Breast epithelium (tissue), 3 donors: ENCODE measurements at regions not wholly inside any gene's neighbourhood (a gene's known extent, or its start where the extent isn't known, plus 50 kb on each side); places are given as distances from the start of the nearest gene placed in this dataset.

Source experiments
- POLR2A ChIP-seq: fragments of 450-650 bp; IDR thresholded peaks from one replicate; pipeline ENCODE4 v1.6.1; 2016; ENCODE audit warnings: antibody characterized with exemption, mild to moderate bottlenecking, moderate library complexity
- POLR2AphosphoS5 ChIP-seq, 3 donors: sonication (generic); formaldehyde crosslinking; IDR thresholded peaks; one replicate each; pipeline ENCODE4 v1.6.1; 2017; ENCODE audit warnings: antibody characterized with exemption in 3 of 3
- TF ChIP-seq, protein P1 (sequence below), 3 donors: fragments of 450-650 bp; IDR thresholded peaks; one replicate each; pipeline ENCODE4 v1.5.1; 2016 to 2017; ENCODE audit warnings: antibody characterized with exemption in 3 of 3, mild to moderate bottlenecking in 3 of 3, moderate library complexity in 3 of 3

DNA sequence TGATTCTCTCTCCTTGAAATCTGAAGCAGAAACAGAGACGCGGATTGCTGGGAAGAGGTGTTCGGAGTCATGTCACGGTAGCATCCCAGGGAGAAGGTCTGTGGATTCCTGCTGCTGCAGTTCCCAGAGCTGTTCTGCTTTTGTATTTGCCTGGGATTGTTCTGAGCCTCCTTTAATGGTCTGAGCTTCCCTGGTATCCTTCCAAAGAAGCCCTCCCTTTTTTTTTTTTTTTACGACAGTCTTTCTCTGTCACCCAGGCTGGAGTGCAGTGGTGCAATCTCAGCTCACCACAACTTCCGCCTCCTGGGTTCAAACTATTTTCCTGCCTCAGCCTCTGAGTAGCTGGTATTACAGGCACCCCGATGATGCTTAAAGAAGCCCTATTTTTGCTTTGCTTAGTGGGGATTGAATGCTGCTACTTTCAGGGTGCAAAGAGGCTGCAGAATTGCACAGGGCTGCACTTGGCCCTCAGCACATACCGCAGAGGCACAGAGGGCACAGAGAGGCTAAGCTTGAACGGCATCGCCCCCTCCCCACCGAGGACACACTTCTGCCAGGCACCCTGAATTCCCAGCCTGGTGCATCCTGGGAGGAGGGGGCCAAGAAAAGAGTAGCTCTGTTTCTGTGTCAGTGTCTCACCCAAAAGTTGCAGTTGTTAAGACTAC is 208.6 kb upstream of the GALNT17 start:
- TF ChIP-seq POLR2AphosphoS5 (IDR thresholded peaks at IDR 0.05) (no peak), POLR2A (no peak)
- TF ChIP-seq, protein P1, sequence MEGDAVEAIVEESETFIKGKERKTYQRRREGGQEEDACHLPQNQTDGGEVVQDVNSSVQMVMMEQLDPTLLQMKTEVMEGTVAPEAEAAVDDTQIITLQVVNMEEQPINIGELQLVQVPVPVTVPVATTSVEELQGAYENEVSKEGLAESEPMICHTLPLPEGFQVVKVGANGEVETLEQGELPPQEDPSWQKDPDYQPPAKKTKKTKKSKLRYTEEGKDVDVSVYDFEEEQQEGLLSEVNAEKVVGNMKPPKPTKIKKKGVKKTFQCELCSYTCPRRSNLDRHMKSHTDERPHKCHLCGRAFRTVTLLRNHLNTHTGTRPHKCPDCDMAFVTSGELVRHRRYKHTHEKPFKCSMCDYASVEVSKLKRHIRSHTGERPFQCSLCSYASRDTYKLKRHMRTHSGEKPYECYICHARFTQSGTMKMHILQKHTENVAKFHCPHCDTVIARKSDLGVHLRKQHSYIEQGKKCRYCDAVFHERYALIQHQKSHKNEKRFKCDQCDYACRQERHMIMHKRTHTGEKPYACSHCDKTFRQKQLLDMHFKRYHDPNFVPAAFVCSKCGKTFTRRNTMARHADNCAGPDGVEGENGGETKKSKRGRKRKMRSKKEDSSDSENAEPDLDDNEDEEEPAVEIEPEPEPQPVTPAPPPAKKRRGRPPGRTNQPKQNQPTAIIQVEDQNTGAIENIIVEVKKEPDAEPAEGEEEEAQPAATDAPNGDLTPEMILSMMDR (IDR thresholded peaks at IDR 0.05) = no peak
